Activated T-helper 2 cell treated with anti-CD3 and anti-CD28 coated beads, Interferon-gamma antibody, Interleukin-2, Interleukin-4, amounts not matched to agents 10 μg/mL and 5 μg/mL and 100 μg/mL, durations not matched to agents 14 hours and 24 hours and 36 hours (primary cell): ENCODE measurements at regions not wholly inside any gene's neighbourhood (a gene's known extent, or its start where the extent isn't known, plus 50 kb on each side); places are given as distances from the start of the nearest gene placed in this dataset.

Experiments
- DNase-seq: peaks from one replicate; pipeline ENCODE4 v3.0.0; 2021; ENCODE audit warnings: low spot score
- H3K27ac Mint-ChIP-seq: one replicate; pipeline ENCODE4 v1.8.0; 2021; ENCODE audit warnings: mixed read lengths
- H3K27me3 Mint-ChIP-seq: one replicate; pipeline ENCODE4 v1.8.0; 2021; ENCODE audit warnings: low read depth, mixed read lengths
- H3K36me3 Mint-ChIP-seq: one replicate; pipeline ENCODE4 v1.8.0; 2021; ENCODE audit warnings: low read depth, mixed read lengths
- H3K4me1 Mint-ChIP-seq: one replicate; pipeline ENCODE4 v1.8.0; 2021; ENCODE audit warnings: low read depth, mixed read lengths
- H3K4me3 Mint-ChIP-seq: one replicate; pipeline ENCODE4 v1.8.0; 2021; ENCODE audit warnings: low read depth, mild to moderate bottlenecking, moderate library complexity, mixed read lengths
- H3K9me3 Mint-ChIP-seq: one replicate; pipeline ENCODE4 v1.8.0; 2021; ENCODE audit warnings: mixed read lengths
- intact Hi-C: fragments of 100-400 bp; cut with micrococcal nuclease; formaldehyde crosslinking; loops from one replicate; pipeline ENCODE4 v1.15.1; 2023

GRCh38 chr2:82811946-82812345 is 1647.1 kb downstream of the SUCLG1 start:
- Mint-ChIP-seq H3K27ac (no peak overlapping the region), H3K9me3 (peaks cover 7% of the 10 kb centered on the region), H3K4me3 (no peak overlapping the region), H3K27me3 (no peaks in the 10 kb centered on the region), H3K36me3 (no peaks in the 10 kb centered on the region), H3K4me1 (no peaks in the 10 kb centered on the region)
- no peak for DNase-seq
- intact Hi-C loops, result no loop called here

- no peak for DNase-seq
- Mint-ChIP-seq H3K4me1 (no peaks in the 10 kb centered on the region), H3K27ac (no peak overlapping the region), H3K27me3 (no peaks in the 10 kb centered on the region), H3K9me3 (peaks cover 48% of the 10 kb centered on the region), H3K4me3 (no peak overlapping the region), H3K36me3 (no peaks in the 10 kb centered on the region)
- intact Hi-C loops, result no loop called here
These were observed 1655.8 kb downstream of the SUCLG1 start for GRCh38 chr2:82803307-82803706.

GRCh38 chr2:82797469-82797868 is 1661.6 kb downstream of the SUCLG1 start:
- intact Hi-C loops, result no loop called here
- no peak for DNase-seq
- no peaks in the 10 kb centered on the region for H3K27me3 Mint-ChIP-seq
- H3K4me1 Mint-ChIP-seq, result no peaks in the 10 kb centered on the region
- no peaks in the 10 kb centered on the region for H3K36me3 Mint-ChIP-seq
- H3K4me3 Mint-ChIP-seq, result no peak overlapping the region
- no peak overlapping the region for H3K27ac Mint-ChIP-seq
- peaks cover 12% of the 10 kb centered on the region for H3K9me3 Mint-ChIP-seq

- no peaks in the 10 kb centered on the region for H3K27me3 Mint-ChIP-seq
- no peak overlapping the region for H3K4me3 Mint-ChIP-seq
- peaks cover 4% of the 10 kb centered on the region for H3K9me3 Mint-ChIP-seq
- no peak for DNase-seq
- no peaks in the 10 kb centered on the region for H3K36me3 Mint-ChIP-seq
- H3K27ac Mint-ChIP-seq, result no peak overlapping the region
- H3K4me1 Mint-ChIP-seq, result no peaks in the 10 kb centered on the region
- intact Hi-C loops, result no loop called here
These were observed 1662.9 kb downstream of the SUCLG1 start for GRCh38 chr2:82796132-82796531.

GRCh38 chr2:82795446-82795845 is 1663.6 kb downstream of the SUCLG1 start:
- H3K27ac Mint-ChIP-seq, result no peak overlapping the region
- no peaks in the 10 kb centered on the region for H3K4me1 Mint-ChIP-seq
- no peak for DNase-seq
- peaks cover 4% of the 10 kb centered on the region for H3K9me3 Mint-ChIP-seq
- intact Hi-C loops, result no loop called here
- no peak overlapping the region for H3K4me3 Mint-ChIP-seq
- H3K27me3 Mint-ChIP-seq, result no peaks in the 10 kb centered on the region
- no peaks in the 10 kb centered on the region for H3K36me3 Mint-ChIP-seq

- no peaks in the 10 kb centered on the region for H3K27me3 Mint-ChIP-seq
- intact Hi-C loops, result no loop called here
- no peaks in the 10 kb centered on the region for H3K4me1 Mint-ChIP-seq
- no peak overlapping the region for H3K27ac Mint-ChIP-seq
- no peaks in the 10 kb centered on the region for H3K36me3 Mint-ChIP-seq
- H3K9me3 Mint-ChIP-seq, result peaks cover 4% of the 10 kb centered on the region
- no peak for DNase-seq
- no peak overlapping the region for H3K4me3 Mint-ChIP-seq
These were observed 1665.2 kb downstream of the SUCLG1 start for GRCh38 chr2:82793711-82794435.

GRCh38 chr2:82792316-82792715 is 1666.8 kb downstream of the SUCLG1 start:
- no peaks in the 10 kb centered on the region for H3K27me3 Mint-ChIP-seq
- no peak overlapping the region for H3K27ac Mint-ChIP-seq
- H3K4me1 Mint-ChIP-seq, result no peaks in the 10 kb centered on the region
- H3K4me3 Mint-ChIP-seq, result no peak overlapping the region
- intact Hi-C loops, result no loop called here
- DNase-seq, result no peak
- H3K36me3 Mint-ChIP-seq, result no peaks in the 10 kb centered on the region
- H3K9me3 Mint-ChIP-seq, result peaks cover 8% of the 10 kb centered on the region

- no peak for DNase-seq
- no peak overlapping the region for H3K4me3 Mint-ChIP-seq
- no peaks in the 10 kb centered on the region for H3K4me1 Mint-ChIP-seq
- peaks cover 8% of the 10 kb centered on the region for H3K9me3 Mint-ChIP-seq
- H3K36me3 Mint-ChIP-seq, result no peaks in the 10 kb centered on the region
- no peak overlapping the region for H3K27ac Mint-ChIP-seq
- H3K27me3 Mint-ChIP-seq, result no peaks in the 10 kb centered on the region
- intact Hi-C loops, result no loop called here
These were observed 1668.7 kb downstream of the SUCLG1 start for GRCh38 chr2:82790206-82791021.

- H3K4me3 Mint-ChIP-seq, result no peak overlapping the region
- H3K9me3 Mint-ChIP-seq, result peaks cover 8% of the 10 kb centered on the region
- no peak for DNase-seq
- no peaks in the 10 kb centered on the region for H3K27me3 Mint-ChIP-seq
- H3K27ac Mint-ChIP-seq, result no peak overlapping the region
- H3K36me3 Mint-ChIP-seq, result no peaks in the 10 kb centered on the region
- intact Hi-C loops, result no loop called here
- H3K4me1 Mint-ChIP-seq, result no peaks in the 10 kb centered on the region
These were observed 1669.3 kb downstream of the SUCLG1 start for GRCh38 chr2:82789851-82790205.

- Mint-ChIP-seq H3K4me1 (no peaks in the 10 kb centered on the region), H3K9me3 (peaks cover 20% of the 10 kb centered on the region), H3K36me3 (no peaks in the 10 kb centered on the region), H3K4me3 (no peak overlapping the region), H3K27ac (no peak overlapping the region), H3K27me3 (no peaks in the 10 kb centered on the region)
- DNase-seq, result no peak
- intact Hi-C loops, result no loop called here
These were observed 1677.7 kb downstream of the SUCLG1 start for GRCh38 chr2:82781176-82781915.

GRCh38 chr2:82780050-82780449 is 1679.0 kb downstream of the SUCLG1 start:
- H3K27me3 Mint-ChIP-seq, result no peaks in the 10 kb centered on the region
- no peaks in the 10 kb centered on the region for H3K4me1 Mint-ChIP-seq
- no peak overlapping the region for H3K4me3 Mint-ChIP-seq
- H3K9me3 Mint-ChIP-seq, result peaks cover 26% of the 10 kb centered on the region
- no peaks in the 10 kb centered on the region for H3K36me3 Mint-ChIP-seq
- no peak overlapping the region for H3K27ac Mint-ChIP-seq
- no peak for DNase-seq
- intact Hi-C loops, result no loop called here

GRCh38 chr2:82752396-82752795 is 1706.7 kb downstream of the SUCLG1 start:
- intact Hi-C loops, result no loop called here
- DNase-seq, result no peak
- Mint-ChIP-seq H3K27ac (no peak overlapping the region), H3K9me3 (peaks cover 53% of the 10 kb centered on the region), H3K4me3 (no peak overlapping the region), H3K27me3 (no peaks in the 10 kb centered on the region), H3K36me3 (no peaks in the 10 kb centered on the region), H3K4me1 (no peaks in the 10 kb centered on the region)

- Mint-ChIP-seq H3K27me3 (no peaks in the 10 kb centered on the region), H3K4me1 (no peaks in the 10 kb centered on the region), H3K27ac (no peak overlapping the region), H3K4me3 (no peak overlapping the region), H3K36me3 (no peaks in the 10 kb centered on the region), H3K9me3 (peaks cover 55% of the 10 kb centered on the region)
- intact Hi-C loops, result no loop called here
- no peak for DNase-seq
These were observed 1710.4 kb downstream of the SUCLG1 start for GRCh38 chr2:82748653-82749052.
